ENCODE measurements at regions not wholly inside any gene's neighbourhood (a gene's known extent, or its start where the extent isn't known, plus 50 kb on each side); places are given as distances from the start of the nearest gene placed in this dataset.

GRCh38 chr2:43109261-43109743 is 117.1 kb downstream of the ZFP36L2 start (continued):
- 0 out of 4 replicates have a peak, but pooled peaks of 1 of the 2 experiments have one; percentile 16 for TF ChIP-seq CEBPB (IDR thresholded peaks at IDR 0.05; ENCODE audit: borderline replicate concordance in 1 of 2, low read depth in 2 of 2, low read length in 2 of 2)
- TF ChIP-seq RELB (IDR thresholded peaks at IDR 0.05; ENCODE audit: low read depth) = peak; percentile 49; the same call in 1 of the 2 replicates
- TF ChIP-seq ZNF274 (IDR thresholded peaks at IDR 0.05; ENCODE audit: insufficient read depth, insufficient read length) = no peak
- no peak for TF ChIP-seq KAT2A (conservative IDR thresholded peaks at IDR 0.05; ENCODE audit: control insufficient read depth, low read depth, low read length)
- TF ChIP-seq MXI1 (IDR thresholded peaks at IDR 0.05; ENCODE audit: low read depth, low read length) = no peak
- no peak for TF ChIP-seq ZNF207 (IDR thresholded peaks at IDR 0.05; ENCODE audit: borderline replicate concordance)
- TF ChIP-seq MLLT1 (IDR thresholded peaks at IDR 0.05) = no peak
- TF ChIP-seq MEF2A (IDR thresholded peaks at IDR 0.05; ENCODE audit: insufficient read depth, low read depth, low read length) = 0 out of 2 replicates have a peak, but pooled peaks have one; percentile 5
- no peak for TF ChIP-seq YY1 (IDR thresholded peaks at IDR 0.05; ENCODE audit: low read depth, low read length)
- TF ChIP-seq SMARCA5 (IDR thresholded peaks at IDR 0.05) = no peak
- TF ChIP-seq, protein P1, sequence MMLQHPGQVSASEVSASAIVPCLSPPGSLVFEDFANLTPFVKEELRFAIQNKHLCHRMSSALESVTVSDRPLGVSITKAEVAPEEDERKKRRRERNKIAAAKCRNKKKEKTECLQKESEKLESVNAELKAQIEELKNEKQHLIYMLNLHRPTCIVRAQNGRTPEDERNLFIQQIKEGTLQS (IDR thresholded peaks at IDR 0.05; ENCODE audit: borderline replicate concordance, extremely low read depth, low read depth, low read length) = no peak
- TF ChIP-seq PAX5 (IDR thresholded peaks at IDR 0.05; ENCODE audit: borderline replicate concordance, low read depth, low read length) = no peak
- TF ChIP-seq EED (IDR thresholded peaks at IDR 0.05; ENCODE audit: low read depth) = 0 out of 2 replicates have a peak, but pooled peaks have one; percentile 21
- TF ChIP-seq ZNF384 (IDR thresholded peaks at IDR 0.05; ENCODE audit: borderline replicate concordance, low read depth, low read length) = peak; percentile 63; the same call in 1 of the 2 replicates
- no peak for TF ChIP-seq NBN (IDR thresholded peaks at IDR 0.05)
- no peak for TF ChIP-seq SMAD1 (IDR thresholded peaks at IDR 0.05; ENCODE audit: low read depth, partially characterized antibody)
- no peak for TF ChIP-seq NFYA (IDR thresholded peaks at IDR 0.05; ENCODE audit: borderline replicate concordance, low read depth, low read length)
- TF ChIP-seq DPF2 (IDR thresholded peaks at IDR 0.05) = no peak
- TF ChIP-seq ATF7 (IDR thresholded peaks at IDR 0.05; ENCODE audit: low read depth) = no peak
- TF ChIP-seq, protein P2, sequence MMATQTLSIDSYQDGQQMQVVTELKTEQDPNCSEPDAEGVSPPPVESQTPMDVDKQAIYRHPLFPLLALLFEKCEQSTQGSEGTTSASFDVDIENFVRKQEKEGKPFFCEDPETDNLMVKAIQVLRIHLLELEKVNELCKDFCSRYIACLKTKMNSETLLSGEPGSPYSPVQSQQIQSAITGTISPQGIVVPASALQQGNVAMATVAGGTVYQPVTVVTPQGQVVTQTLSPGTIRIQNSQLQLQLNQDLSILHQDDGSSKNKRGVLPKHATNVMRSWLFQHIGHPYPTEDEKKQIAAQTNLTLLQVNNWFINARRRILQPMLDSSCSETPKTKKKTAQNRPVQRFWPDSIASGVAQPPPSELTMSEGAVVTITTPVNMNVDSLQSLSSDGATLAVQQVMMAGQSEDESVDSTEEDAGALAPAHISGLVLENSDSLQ (IDR thresholded peaks at IDR 0.05) = no peak
- no peak for TF ChIP-seq ASH2L (IDR thresholded peaks at IDR 0.05; ENCODE audit: borderline replicate concordance, low read depth)
- peak; percentile 30; the same call in 1 of the 2 replicates for TF ChIP-seq RUNX3 (IDR thresholded peaks at IDR 0.05; ENCODE audit: low read length)
- peak; percentile 51 to 56; a peak in 2 of 4 replicates for TF ChIP-seq IKZF2 (IDR thresholded peaks at IDR 0.05)
- TF ChIP-seq STAT1 (conservative IDR thresholded peaks at IDR 0.05) = no peak
- TF ChIP-seq HDAC2 (IDR thresholded peaks at IDR 0.05) = no peak
- no peak for TF ChIP-seq ZZZ3 (IDR thresholded peaks at IDR 0.05; ENCODE audit: control insufficient read depth, insufficient read length, low read depth)
